Anterior cingulate cortex (tissue), 58 donors: ENCODE measurements at regions not wholly inside any gene's neighbourhood (a gene's known extent, or its start where the extent isn't known, plus 50 kb on each side); places are given as distances from the start of the nearest gene placed in this dataset.

Source experiments
- DNase-seq, 58 donors: peaks; one replicate each; lab custom pipeline; 2025; lab: John Stamatoyannopoulos, UW

DNA sequence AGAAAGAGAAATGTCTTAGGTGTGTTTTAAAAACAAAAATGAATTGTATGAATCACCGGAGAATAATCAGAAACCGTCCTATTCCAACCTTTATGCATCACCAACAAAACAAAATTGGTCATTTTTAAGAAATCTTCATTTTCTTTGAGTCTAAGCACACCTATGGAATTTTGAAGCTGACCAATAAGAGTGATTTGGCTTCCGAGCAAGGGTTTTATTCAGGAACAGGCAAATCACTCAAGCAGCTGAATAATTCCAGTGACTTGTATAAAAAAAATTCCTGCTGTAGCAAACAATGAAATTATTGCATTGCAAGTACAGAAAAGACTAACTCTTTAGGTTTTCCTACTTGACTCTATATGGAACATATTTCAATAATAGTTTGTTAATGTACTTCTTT, 83.8 kb upstream of the FNDC3B start:
- no peak for DNase-seq

DNA sequence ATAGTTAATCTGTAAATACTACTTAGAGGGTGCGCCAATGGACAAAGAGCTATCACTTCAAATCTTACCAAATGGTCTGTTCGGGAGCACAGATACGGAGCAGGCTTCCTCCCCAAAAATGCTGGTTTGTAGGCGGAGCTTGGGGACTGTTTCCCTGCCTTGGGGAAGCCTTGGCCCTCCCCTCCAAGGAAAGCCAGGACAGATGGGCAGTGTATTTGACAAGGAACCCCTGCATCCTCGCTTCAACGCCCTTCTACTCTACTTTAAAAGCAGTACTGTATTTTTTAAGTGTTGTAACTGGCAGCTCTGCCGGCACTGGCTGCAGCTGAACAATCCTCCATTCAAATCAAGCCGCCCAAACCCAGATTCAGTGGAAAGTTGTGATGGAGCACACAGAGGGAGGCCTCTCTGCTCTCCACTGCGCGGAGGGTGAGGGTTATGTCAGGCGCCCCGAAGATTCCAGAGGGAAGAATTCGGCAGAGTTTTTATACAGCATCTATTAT, 83.1 kb upstream of the FNDC3B start:
- DNase-seq: peak in 13 of 58 donors; percentile 2 to 45 (median 10)

DNA sequence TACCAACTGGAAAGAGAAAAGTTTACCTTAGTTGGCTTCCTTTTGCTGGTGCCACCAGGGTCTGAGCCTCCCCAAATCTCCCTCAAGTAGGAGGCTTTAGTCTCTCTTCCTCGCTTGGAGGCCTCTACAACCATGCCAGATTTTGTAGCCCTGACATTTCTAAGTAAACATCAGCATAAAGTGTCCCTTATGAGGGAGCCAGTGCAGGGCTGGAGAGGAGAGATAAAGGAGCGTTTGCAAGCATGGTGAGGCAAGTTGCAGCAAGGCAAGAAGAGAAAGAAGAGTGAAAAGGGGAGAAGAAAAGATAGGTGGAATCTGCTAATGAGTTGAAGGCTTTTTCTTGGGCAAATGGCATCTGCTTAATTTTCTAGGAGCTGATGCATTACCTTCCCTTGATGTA, 82.7 kb upstream of the FNDC3B start:
- DNase-seq: no peak

DNA sequence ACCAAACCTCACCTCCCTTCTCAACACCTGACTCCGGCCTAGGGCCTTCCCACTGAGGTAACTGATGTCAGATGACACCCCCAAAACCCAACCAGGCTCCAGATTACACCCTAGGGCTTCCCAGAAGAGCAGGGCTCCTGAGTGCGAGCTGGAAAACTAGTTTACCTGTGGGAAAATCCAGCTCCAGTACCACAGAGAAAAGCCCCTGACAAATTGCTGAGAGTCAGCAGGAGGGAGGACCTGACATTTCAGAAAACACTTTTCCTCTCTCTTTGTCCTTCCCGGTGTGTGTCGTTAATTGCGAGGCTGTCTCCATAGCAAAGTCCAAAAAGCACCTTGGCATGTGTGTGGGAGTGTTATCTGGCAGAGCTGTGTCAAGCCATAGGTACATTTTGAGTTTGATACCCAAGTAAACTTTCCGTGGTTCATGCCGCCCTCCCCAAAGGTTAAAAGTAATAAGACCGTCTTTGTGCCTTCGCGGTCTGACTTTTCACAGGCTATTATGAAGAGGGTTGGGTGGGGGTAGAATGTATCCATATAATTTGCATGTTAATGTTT, 79.8 kb upstream of the FNDC3B start:
- DNase-seq: no peak

DNA sequence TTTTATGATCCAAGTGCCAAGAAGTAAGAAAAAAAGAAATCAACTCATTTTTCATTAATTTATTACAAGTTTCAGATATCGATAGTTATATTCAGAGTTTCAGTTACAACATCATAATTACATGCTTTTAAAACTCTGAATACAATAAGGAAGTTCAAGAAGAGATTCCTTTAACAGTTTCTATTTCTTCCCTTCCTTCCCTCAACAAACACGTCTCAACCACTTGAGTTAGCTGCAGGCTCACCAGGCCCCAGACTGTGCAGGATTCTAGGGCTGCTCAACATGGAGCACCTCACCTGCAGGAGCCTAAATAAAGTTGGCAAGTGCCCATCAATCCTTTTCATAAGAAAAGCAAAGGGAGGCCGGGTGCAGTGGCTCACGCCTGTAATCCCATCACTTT, 79.2 kb upstream of the FNDC3B start:
- no peak for DNase-seq

DNA sequence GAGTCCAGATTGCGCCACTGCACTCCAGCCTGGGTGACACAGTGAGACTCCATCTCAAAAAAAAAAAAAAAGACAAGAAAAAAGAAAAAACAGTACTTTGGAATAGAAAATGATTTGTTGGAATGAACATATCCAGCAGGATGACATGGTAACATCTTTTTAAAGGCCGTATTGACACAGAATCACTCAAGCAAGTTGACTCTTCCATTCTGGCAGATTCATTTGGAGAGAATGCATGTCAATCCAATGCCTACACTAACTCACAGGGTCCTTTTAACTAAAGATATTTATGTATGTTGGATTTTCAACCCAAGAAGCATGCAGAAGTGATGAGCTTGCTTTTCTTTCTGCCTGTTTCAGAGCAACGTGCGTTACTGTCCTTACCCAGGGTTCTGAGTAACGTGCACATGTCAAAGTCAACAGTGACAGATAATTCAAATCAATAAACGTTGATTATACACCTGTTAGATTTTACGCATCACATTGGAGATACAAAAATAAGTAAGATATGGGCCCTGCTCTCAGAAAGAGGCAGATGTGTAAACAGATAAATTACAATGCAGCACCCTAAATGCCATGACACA, 77.1 kb upstream of the FNDC3B start:
- DNase-seq: no peak

DNA sequence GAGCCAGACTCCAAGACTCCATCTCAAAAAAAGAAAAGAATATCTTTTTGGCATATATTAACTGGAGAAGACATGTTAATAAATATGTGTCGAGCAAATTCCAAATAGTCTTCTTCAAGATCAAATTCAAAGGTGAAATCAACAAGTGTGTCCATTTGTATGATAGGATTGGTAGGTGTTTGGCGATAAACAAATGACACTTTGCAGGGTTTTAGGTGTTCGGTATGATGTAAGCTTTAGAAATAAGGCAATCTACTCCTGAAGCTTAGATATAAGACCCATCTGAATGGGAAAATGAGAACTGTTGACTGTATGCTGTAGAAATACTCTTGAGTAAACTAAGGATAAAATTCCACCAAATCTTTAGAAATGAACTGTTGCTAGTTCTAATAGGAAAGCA, 75.8 kb upstream of the FNDC3B start:
- DNase-seq: no peak

DNA sequence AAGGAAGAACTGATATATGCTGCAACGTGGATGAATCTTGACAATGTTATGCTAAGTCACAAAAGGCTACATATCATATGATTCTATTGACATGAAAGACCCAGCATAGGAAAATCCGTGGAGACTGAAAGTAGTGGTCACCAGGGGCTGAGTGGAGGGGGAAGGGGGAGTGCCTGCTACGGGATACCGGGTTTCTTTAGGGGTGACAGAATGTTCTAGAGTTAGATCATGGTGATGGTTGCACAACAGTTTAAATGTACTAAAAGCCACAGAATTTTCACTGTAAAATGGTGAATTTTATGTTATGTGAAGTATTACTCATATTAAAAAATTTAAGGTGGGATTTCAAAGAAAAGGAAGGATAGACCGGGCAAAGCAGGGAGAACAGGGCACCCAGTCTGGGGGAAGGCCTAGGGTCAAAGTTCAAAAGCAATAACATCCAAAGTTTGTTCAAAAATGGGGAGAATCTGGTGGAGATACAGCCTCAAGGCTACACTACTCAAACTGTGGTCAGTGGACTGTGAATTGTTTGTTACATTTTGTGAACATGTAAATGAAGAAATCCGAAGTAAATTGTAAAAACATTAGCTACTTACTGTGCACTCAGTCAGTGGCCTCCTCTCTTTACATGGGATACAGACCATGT, 74.2 kb upstream of the FNDC3B start:
- DNase-seq: no peak

DNA sequence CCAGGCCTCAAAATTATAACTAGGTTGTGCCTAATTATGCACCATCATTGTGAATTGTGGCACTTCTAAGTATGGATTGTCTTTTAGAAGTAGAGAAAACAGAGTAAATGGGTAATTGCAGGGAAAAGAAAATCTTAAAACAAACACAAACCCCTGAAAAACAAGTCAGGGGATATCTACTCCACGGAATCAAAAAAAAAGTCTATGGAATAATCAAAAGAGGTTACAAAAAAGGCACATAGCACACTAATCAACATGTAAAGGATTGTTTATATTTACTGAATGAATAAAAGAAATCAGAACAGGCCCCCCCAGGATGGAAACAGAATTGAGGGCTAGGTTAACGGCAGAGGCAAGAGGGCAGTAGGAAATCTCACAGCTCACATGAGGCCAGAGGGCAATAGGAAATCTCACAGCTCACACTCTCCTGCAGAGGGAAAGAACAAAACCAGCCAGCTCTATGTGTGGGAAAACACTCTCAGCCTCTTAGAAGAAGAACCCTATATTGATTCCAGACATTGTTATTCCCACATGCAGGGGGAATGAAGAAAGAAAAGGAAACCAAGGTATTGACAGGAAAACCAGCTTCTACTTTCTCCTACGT, 72.7 kb upstream of the FNDC3B start:
- no peak for DNase-seq

DNA sequence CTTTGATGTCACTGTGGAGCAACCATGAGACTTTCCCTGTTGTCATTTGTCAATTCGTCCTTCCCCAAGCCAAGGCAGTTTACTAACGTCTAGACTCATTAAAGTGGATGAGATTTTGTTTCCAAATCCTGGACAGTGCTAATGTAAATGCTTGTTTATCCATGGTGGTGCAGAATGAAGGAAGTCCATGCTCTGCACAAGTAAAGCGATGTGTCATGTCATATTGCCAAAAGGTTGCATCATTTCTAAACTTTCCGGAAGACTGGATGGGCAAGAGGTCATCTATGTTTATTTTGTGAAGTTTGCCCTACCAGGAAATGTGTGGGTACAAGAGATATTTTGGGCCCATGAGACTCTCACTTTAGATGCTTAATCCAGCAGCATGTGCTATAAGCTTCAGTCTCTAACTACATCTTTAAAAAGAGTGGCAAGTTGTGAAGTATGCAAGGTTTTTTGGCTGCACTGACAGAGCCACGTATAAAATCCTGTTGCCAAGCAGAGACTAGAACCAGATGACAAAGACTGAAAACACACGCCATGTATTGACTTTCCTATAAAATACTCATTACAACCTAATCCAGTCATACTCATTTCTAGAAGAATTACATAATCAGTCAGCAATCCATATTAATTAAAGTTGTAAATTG, 72.1 kb upstream of the FNDC3B start:
- DNase-seq: peak in 2 of 58 donors; percentile 2 to 10

DNA sequence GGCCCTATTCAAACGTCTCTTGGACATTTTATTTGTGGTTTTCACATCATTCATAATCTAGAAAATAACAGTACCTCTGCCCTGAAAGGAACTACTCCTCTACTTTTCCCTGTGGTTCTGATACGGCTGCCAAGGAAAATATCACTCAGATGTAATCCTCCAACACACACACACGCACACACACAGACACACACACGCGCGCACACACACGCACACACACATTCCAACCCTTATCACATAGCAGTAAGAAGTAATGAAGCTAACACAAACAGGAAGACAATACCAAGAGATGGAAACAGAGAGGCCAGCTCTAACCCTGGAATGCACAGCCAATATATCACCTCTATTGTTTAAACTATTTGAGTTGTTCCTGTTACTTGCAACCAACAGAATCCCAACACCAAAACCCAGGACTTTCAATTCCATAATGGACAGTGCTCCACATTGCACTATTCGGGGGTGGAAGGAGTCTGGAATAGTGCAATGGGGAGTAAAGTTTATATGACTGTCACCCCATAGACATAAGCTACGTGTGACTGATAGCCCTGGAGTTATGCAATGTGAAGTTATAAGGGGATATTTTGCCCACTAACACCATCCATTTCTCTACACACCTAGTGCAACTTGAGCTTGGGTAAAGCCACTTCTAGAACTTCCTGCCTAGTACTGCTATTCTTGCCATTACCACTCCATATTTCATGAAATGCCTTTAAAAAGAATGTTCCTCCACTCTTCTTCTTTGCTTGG, 71.3 kb upstream of the FNDC3B start:
- DNase-seq: no peak

DNA sequence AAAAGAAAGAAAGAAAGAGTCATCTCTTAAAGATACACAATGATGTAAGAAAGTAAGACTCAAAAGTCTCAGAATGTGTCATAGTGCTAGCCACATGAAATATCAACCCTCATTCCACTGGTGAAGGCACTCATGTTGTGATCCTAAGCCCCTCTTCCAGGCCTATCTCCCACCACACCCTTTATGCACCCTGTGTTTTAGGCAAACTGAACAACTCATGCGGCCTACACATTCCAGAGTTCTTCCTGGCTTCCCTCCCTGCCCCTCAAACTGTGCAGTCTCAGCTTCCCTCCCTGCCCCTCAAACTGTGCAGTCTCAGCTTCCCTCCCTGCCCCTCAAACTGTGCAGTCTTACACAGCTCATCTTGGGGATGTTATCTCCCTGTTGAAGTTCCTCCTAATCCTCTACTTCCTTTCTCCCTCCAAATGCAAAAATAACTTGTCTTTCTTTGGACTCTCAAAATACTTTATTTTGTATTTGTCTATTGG, 69.0 kb upstream of the FNDC3B start:
- no peak for DNase-seq

DNA sequence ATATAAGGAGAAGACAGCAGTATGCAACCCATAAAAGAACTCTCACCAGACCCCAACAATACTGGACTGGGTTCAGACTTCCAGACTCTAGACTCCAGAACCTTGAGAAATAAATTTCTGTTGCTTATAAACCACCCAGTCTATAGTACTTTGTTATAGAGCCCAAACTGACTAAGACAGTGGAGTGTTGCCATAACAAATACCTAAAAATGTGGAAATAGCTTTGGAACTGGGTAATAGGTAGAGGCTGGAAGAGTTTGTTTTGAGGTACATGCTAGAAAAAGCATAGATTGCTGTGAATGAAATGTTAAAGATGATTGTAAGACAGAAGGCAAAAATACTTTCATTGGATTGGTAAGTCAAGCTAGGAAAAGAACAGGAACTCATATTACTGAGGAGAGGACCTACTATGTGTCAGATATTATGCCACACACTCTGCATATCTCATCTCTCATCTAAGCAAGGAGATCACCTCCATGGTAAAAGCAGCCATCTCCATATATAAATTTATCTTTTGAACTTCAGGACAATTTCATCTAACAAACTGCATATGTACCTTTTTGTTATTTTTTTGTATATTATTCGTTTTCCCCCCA, 67.4 kb upstream of the FNDC3B start:
- DNase-seq: no peak

DNA sequence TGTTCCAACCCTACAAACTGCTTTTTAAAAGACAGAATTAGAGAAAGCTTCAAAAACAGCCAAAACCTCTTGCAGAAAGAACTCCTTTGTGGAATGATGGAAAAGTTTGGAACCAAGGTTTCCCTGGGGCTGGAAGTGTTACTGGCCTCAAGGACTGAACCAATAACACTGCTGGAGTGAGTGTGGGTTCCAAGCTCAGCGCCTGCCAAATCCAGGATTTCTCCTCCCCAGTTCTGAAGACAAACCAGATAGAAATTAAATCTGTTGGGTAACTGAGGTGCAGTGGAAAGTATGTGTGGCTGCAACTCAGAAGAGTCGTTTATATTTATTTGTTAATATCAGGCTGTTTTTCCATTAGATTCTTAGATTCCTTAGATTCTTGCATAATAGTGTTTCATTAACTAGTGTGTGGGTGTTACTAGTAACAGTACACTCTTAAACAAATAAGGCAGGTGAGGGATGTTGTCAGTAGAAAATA, 66.5 kb upstream of the FNDC3B start:
- no peak for DNase-seq

DNA sequence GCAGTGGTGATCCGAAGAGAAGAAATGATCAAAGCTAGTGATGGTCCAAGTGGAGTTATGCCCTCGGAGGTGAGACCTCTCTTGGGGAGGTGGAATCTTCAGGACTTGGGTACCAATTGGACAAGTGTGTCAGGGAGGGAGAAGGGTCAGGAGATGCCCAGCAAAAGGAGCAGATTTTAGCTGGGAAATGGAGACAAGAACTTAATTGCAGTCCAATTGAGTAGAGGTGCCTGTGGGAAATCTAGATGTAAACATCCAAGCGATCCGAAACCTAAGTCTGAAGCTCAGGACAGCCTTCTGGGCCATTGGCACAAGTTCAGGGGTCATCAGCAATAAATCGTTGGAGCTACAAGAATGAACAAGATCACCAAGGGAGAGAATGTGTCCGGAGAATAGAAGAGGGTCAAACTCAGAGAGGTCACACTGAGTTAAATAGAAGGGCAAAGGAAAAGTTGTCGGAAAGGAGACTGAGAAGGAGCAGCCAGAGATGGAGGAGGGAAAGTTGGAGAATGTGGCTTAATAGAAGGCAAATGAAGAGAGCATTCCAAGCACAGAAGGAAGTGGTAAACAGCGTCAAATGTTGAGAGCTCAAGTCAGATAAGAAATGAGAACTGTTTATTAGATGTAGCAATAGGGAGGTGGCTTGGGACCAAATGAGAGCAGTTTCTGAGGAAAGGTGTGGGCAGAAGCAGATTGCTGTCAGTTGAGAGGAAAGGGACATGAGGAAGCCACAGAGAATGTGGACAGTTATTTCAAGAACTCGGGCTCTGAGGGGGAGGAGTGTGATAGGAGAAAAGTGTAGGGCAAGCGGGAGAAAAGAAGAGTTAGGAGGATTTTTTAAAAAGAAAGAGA, 64.2 kb upstream of the FNDC3B start:
- DNase-seq: peak in 1 of 58 donors; percentile 2

DNA sequence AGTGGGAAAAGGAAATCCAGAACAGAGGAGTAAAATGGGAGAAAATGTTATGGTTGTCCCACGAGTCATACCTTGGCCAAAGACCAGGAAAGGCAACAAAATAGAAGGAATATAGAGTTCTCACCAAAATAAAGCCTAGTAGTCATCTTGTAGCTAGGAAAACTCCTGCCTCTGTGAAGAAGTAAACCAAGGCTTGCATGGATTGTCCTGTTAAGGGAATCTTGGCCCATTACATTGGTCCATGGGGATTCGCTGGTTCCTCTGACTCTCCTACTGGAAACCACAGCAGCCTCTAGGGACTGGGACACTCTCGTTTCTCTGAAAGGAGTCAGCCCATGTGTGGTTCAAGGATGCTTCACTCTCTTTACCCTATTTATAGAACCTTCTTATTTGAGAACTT, 62.9 kb upstream of the FNDC3B start:
- no peak for DNase-seq

DNA sequence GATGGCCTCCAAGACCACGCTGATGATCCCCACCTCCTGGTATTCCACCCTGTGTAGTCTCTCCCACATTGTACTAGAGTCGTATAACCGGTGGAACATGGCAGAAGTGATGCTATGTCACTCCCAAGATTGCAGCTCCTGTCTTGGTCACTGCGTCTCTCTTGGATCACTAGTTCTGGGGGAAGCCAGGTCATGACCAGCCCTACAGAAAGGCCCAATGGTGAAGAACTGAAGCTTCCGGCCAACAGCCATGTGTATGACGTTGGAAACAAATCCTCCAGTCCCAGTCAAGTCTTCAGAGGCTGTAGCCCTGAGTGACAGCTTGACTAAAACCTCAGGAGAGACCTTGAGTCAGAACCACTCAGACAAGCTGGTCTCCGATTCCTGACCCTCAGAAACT, 61.9 kb upstream of the FNDC3B start:
- no peak for DNase-seq

DNA sequence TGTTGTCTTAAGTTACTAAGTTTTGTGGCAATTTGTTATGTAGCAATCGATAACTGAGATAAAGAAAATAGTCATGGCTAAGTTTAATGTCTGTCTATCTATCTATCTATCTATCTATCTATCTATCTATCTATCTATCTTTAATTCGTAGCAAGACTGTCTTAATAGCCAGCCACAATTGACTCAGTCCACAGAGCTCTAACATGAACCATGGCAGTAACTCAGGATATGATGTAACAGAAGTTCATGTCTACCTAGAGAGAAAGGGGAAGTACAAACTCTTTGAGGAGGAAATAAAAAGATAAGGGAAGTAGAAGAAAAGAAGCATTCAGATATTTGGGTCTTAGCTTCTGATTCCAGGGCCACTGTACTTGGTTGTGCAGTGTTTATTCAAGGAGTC, 61.5 kb upstream of the FNDC3B start:
- no peak for DNase-seq

DNA sequence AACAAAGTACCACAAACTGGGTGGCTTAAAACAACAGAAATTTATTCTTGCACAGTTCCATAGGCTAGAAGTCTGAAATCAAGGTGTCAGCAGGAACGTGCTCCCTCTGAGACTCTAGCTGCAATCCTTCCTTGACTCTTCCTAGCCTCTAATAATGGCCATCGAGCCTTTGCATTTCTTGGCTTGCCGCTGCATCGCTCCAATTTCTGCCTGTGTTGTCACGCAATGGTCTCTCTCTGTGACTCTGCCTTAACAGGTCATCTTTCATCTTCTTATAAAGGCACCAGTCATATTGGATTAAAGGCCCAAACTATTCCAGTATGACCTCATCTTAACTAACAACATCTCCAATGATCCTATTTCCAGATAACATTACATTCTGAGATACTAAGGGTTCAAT, 61.0 kb upstream of the FNDC3B start:
- no peak for DNase-seq
